ENCODE measurements at regions not wholly inside any gene's neighbourhood (a gene's known extent, or its start where the extent isn't known, plus 50 kb on each side); places are given as distances from the start of the nearest gene placed in this dataset.

DNA sequence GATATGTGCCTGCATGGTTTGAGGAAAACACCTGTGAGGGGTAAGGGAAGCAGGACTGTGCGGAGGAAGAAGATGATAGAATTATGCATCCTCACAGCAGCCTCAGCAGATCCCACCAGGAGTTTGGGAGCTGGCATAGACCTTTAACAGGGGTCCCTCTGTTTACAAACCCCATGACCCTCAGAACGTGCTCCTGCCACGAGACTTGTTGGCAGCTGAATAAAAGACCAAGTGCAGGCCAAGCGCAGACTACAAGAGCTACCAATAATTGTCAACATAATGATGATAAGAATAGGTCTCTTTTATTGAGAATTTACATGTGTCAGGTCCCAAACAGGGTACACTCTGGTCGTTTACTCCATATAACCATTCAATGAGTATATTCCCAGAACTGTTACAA, 236.0 kb downstream of the MED10 start:
- in situ Hi-C loops (cut with MboI; ENCODE audit: low sequenced_read_pairs, unreplicated experiment), result no loop called here
- no peak for DNase-seq (ENCODE audit: low spot score)
- TF ChIP-seq, protein P1, sequence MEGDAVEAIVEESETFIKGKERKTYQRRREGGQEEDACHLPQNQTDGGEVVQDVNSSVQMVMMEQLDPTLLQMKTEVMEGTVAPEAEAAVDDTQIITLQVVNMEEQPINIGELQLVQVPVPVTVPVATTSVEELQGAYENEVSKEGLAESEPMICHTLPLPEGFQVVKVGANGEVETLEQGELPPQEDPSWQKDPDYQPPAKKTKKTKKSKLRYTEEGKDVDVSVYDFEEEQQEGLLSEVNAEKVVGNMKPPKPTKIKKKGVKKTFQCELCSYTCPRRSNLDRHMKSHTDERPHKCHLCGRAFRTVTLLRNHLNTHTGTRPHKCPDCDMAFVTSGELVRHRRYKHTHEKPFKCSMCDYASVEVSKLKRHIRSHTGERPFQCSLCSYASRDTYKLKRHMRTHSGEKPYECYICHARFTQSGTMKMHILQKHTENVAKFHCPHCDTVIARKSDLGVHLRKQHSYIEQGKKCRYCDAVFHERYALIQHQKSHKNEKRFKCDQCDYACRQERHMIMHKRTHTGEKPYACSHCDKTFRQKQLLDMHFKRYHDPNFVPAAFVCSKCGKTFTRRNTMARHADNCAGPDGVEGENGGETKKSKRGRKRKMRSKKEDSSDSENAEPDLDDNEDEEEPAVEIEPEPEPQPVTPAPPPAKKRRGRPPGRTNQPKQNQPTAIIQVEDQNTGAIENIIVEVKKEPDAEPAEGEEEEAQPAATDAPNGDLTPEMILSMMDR (IDR thresholded peaks at IDR 0.05; ENCODE audit: borderline replicate concordance, control extremely low read depth, extremely low read depth, insufficient read depth, missing control alignments), result no peak

DNA sequence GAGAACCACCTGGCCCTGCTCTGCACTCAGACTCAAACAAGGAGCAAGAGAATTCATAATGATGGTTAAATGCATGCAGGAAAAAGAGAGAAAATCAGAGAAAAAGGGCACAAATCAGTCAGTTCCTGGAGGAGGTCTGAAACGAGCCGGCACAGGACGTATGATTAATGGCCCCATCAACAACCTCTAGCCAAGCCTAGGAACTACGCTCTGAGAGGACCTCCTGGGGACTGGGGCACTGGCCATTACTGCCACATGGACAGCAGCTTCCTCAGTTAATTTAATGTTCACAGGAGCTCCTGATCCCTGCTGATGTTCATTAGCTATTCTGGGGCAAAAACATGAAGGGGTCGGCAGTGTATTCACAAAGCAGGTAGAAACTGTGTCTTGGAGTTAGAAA, 238.1 kb downstream of the MED10 start:
- TF ChIP-seq, protein P1 (IDR thresholded peaks at IDR 0.05; ENCODE audit: borderline replicate concordance, control extremely low read depth, extremely low read depth, insufficient read depth, missing control alignments), result no peak
- DNase-seq (ENCODE audit: low spot score), result no peak
- in situ Hi-C loops (cut with MboI; ENCODE audit: low sequenced_read_pairs, unreplicated experiment), result no loop called here

DNA sequence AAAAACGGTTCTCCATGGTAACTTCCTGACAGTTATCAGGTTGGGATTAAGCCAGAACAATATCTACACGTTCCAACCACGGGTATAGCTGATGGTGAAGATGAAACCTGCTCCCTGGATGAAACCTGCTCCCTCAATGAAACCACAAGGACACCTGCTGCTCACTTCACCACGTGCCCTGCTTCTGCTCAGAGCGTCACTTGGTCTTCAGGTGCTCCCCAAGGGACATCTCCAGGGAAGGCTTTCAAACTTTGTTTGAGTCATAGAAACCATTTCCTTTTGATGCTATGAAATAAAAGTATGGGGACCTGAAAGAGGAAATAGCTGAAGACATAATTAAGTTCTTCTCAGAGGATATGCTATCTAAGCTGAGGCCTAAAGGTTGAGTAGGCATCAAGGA, 242.4 kb downstream of the MED10 start:
- TF ChIP-seq, protein P1 (IDR thresholded peaks at IDR 0.05; ENCODE audit: borderline replicate concordance, control extremely low read depth, extremely low read depth, insufficient read depth, missing control alignments), result no peak
- in situ Hi-C loops (cut with MboI; ENCODE audit: low sequenced_read_pairs, unreplicated experiment), result no loop called here
- no peak for DNase-seq (ENCODE audit: low spot score)

DNA sequence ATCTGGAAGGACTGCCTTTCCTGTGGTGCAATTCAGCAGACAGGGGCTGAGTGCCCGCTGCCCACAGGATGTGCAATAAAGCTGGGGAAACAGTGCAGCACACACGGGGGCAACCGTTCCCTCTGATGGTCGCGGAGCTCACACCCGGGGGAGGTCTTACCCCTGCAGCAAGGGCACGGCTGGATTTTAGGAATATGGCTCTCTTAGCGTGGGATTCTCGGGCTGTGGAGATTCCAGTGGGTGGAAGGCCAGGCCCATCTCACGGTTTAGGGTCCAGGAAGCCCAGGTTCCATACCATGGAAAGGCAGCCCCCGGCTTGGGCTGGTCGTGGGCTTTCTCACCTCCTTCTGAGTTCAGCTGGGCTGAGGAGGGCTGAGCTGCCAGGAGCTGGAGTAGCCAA, 244.1 kb downstream of the MED10 start:
- TF ChIP-seq, protein P1 (IDR thresholded peaks at IDR 0.05; ENCODE audit: borderline replicate concordance, control extremely low read depth, extremely low read depth, insufficient read depth, missing control alignments), result no peak
- in situ Hi-C loops (cut with MboI; ENCODE audit: low sequenced_read_pairs, unreplicated experiment), result no loop called here
- no peak for DNase-seq (ENCODE audit: low spot score)

DNA sequence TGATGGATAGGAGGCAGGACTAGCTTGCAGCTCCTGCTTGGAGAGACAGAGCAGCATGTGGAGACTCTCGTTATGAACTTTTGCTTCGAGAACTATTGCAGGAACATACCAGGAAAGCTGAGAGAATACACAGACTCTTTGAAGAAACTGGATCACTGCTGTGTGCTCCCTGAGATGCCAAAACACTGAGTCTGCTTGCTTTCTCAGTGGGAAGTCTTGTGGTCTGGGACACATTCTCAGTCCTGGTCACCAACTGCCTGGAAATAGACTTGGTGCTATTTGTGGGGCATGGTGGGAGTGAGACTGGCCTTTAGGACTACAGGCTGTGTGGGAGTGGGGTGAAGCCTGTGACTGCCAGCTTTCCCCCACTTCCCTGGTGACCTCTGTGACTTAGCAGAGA, 252.6 kb downstream of the MED10 start:
- no peak for DNase-seq (ENCODE audit: low spot score)
- in situ Hi-C loops (cut with MboI; ENCODE audit: low sequenced_read_pairs, unreplicated experiment), result no loop called here
- TF ChIP-seq, protein P1 (IDR thresholded peaks at IDR 0.05; ENCODE audit: borderline replicate concordance, control extremely low read depth, extremely low read depth, insufficient read depth, missing control alignments), result no peak

DNA sequence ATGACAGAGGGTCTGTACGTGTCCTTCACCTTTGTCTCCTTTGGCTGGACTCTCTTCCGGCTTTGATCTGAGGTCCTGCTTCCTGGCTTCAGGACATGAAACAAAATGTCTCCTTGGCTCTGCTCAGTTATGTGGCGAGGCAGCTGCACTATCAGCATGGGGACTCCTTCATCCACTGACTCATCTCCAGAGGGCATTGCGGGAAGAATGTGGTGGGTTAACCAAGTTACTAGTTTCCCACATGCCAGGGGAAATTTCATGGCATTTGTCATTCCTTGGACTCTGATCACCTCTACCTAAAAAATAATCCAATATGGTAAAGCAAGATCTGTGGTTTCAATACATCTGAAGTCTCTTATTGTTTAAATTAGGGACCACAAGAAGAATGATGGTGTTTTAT, 259.7 kb downstream of the MED10 start:
- in situ Hi-C loops (cut with MboI; ENCODE audit: low sequenced_read_pairs, unreplicated experiment), result no loop called here
- TF ChIP-seq, protein P1 (IDR thresholded peaks at IDR 0.05; ENCODE audit: borderline replicate concordance, control extremely low read depth, extremely low read depth, insufficient read depth, missing control alignments), result no peak
- DNase-seq (ENCODE audit: low spot score), result no peak

DNA sequence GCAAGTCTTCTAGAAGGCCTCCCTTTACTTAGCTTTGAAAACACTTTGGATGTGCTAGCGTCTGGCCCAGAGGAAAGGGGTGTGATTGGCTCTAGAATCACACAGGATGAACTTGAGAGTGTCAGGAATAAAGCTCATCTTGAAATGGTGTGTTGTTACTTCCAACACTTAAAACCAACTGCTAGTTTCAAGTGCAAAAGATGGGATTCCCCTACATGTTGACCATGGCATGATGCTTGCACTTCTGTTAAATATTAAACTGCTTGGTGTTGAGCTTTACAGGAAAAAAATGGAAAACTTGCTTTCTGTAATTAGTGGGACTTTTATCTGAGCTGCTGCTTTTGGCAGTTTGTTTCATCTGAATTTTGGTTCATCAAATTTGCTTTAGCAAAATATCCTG, 261.1 kb downstream of the MED10 start:
- in situ Hi-C loops (cut with MboI; ENCODE audit: low sequenced_read_pairs, unreplicated experiment), result no loop called here
- TF ChIP-seq, protein P1 (IDR thresholded peaks at IDR 0.05; ENCODE audit: borderline replicate concordance, control extremely low read depth, extremely low read depth, insufficient read depth, missing control alignments), result no peak
- no peak for DNase-seq (ENCODE audit: low spot score)

All from GM13976 (cell line).